GM12878 (cell line): ENCODE measurements at regions not wholly inside any gene's neighbourhood (a gene's known extent, or its start where the extent isn't known, plus 50 kb on each side); places are given as distances from the start of the nearest gene placed in this dataset.
"Not testable (repeated sequence)": the region's sequence is repeated elsewhere in the genome, so short reads cannot be mapped to it uniquely, and the experiment has no call there.

Experiments
- ATAC-seq: fragments of 200-7000 bp; cut with Tn5 transposase; 3 replicates; pipeline ENCODE4 v1.9.1; 2020; ENCODE audit warnings: mild to moderate bottlenecking, moderate library complexity
- BruUV-seq: library from RNA; stranded (reverse); fragments of 400-500 nt; replicated peaks from 2 replicates; lab custom pipeline; 2021; lab: Mats Ljungman, UMichigan
- CTCF ChIA-PET: fragments of 300-600 bp; sonication (Branson Sonifier 250); formaldehyde crosslinking; extraction: SDS; loops from one replicate; lab custom pipeline; 2021; ENCODE audit warnings: inconsistent platforms; lab: Yijun Ruan, JAX
- POLR2A ChIA-PET: fragments of 350-600 bp; formaldehyde crosslinking; extraction: SDS; loops from one replicate; lab custom pipeline; 2021; ENCODE audit warnings: inconsistent platforms; lab: Charles Lee
- RAD21 ChIA-PET: fragments of 300-600 bp; sonication (Branson Sonifier 250); formaldehyde crosslinking; loops from one replicate; lab custom pipeline; 2023; ENCODE audit warnings: antibody characterized with exemption; ENCODE audit not compliant: unreplicated experiment; lab: Charles Lee
- SMC1A ChIA-PET: fragments of 300-600 bp; sonication (Branson Sonifier 250); formaldehyde crosslinking; loops from one replicate; lab custom pipeline; 2023; ENCODE audit not compliant: unreplicated experiment, uncharacterized antibody; lab: Charles Lee
- DNase-seq: peaks from one replicate; pipeline ENCODE4 v3.0.0-alpha.2; 2011; ENCODE audit warnings: low read depth, low spot score
- FAIRE-seq: peaks from 3 replicates; lab custom pipeline; 2011; peaks lifted over from hg19 to GRCh38; lab: Jason Lieb, UNC
- H2AFZ ChIP-seq: 2 replicates; pipeline ENCODE4 v1.6.0; 2011; ENCODE audit warnings: low read depth, low read length, control low read depth; ENCODE audit not compliant: control insufficient read depth
- H3K27ac ChIP-seq: 2 replicates; pipeline ENCODE4 v1.5.1; 2011; ENCODE audit warnings: control low read depth; ENCODE audit not compliant: control insufficient read depth, insufficient read depth
- H3K27me3 ChIP-seq, 2 experiments: replicated peaks in 1 of 2; 2 replicates each; pipeline versions ENCODE4 v1.6.0 to v1.6.1; 2011; ENCODE audit warnings: low read length in 1 of 2; ENCODE audit not compliant: control insufficient read depth in 2 of 2, insufficient read depth in 2 of 2
- H3K36me3 ChIP-seq, 2 experiments: 2 replicates each; pipeline ENCODE4 v1.5.1; 2011; ENCODE audit warnings: low read length in 1 of 2; ENCODE audit not compliant: control insufficient read depth in 2 of 2, insufficient read depth in 2 of 2
- H3K4me1 ChIP-seq: 2 replicates; pipeline ENCODE4 v1.6.1; 2011; ENCODE audit warnings: mild to moderate bottlenecking, low read length, moderate library complexity, mixed read lengths; ENCODE audit not compliant: control insufficient read depth, insufficient read depth
- H3K4me2 ChIP-seq: 2 replicates; pipeline ENCODE4 v1.6.0; 2011; ENCODE audit warnings: control low read depth; ENCODE audit not compliant: control insufficient read depth, insufficient read depth
- H3K4me3 ChIP-seq: fragments of 200-600 bp; sonication (generic); 2 replicates; pipeline ENCODE4 v1.5.1; 2016
- H3K79me2 ChIP-seq: 2 replicates; pipeline ENCODE4 v1.6.0; 2011; ENCODE audit warnings: low read length; ENCODE audit not compliant: control insufficient read depth, insufficient read depth
- H3K9ac ChIP-seq: 2 replicates; pipeline ENCODE4 v1.8.0; 2011; ENCODE audit warnings: low read length, control low read depth, mixed read lengths; ENCODE audit not compliant: control insufficient read depth, insufficient read depth
- H3K9me3 ChIP-seq: replicated peaks from 3 replicates; pipeline ENCODE4 v1.5.1; 2011; ENCODE audit warnings: mild to moderate bottlenecking, low read length; ENCODE audit not compliant: control insufficient read depth, insufficient read depth
- H4K20me1 ChIP-seq: 2 replicates; pipeline ENCODE4 v1.6.0; 2011; ENCODE audit not compliant: control insufficient read depth, insufficient read depth
- WGBS: methylation state at CpG from one replicate; pipeline ENCODE4 v1.1.6; 2016; ENCODE audit warnings: low lambda C conversion rate; ENCODE audit not compliant: insufficient replicate concordance, insufficient coverage; ENCODE audit errors: missing lambda C conversion rate; 5-methylcytosine and 5-hydroxymethylcytosine counted together
- in situ Hi-C: fragments of 300-500 bp; cut with MboI; formaldehyde crosslinking; loops from 9 replicates; pipeline ENCODE4 v1.14.3; 2018; ENCODE audit warnings: mixed read lengths
- intact Hi-C: fragments of 100-400 bp; cut with micrococcal nuclease; formaldehyde crosslinking; loops from one replicate; pipeline ENCODE4 v1.14.2; 2022; ENCODE audit not compliant: unreplicated experiment
- TF ChIP-seq, protein P1 (sequence below): fragments of 450-650 bp; IDR thresholded peaks from 2 replicates; pipeline ENCODE4 v1.6.1; 2017; ENCODE audit warnings: mild to moderate bottlenecking, low read depth, inconsistent platforms; ENCODE audit not compliant: poor library complexity, severe bottlenecking
- TF ChIP-seq, protein P2 (sequence below): IDR thresholded peaks from 2 replicates; pipeline ENCODE4 v1.6.1; 2012; ENCODE audit warnings: low read depth, low read length, improper control_type of control experiment
- TF ChIP-seq, protein P3 (sequence below): fragments of 450-650 bp; conservative IDR thresholded peaks from 2 replicates; pipeline ENCODE4 v1.6.1; 2017; ENCODE audit warnings: mild to moderate bottlenecking, moderate library complexity
- TF ChIP-seq, protein P4 (sequence below): IDR thresholded peaks from 2 replicates; pipeline ENCODE4 v1.6.1; 2012; ENCODE audit warnings: low read depth, low read length, improper control_type of control experiment
- TF ChIP-seq, protein P5 (sequence below): IDR thresholded peaks from 2 replicates; pipeline ENCODE4 v1.6.1; 2011; ENCODE audit warnings: borderline replicate concordance, low read depth, mild to moderate bottlenecking, moderate library complexity, low read length; ENCODE audit not compliant: insufficient read depth, poor library complexity, severe bottlenecking

DNA sequence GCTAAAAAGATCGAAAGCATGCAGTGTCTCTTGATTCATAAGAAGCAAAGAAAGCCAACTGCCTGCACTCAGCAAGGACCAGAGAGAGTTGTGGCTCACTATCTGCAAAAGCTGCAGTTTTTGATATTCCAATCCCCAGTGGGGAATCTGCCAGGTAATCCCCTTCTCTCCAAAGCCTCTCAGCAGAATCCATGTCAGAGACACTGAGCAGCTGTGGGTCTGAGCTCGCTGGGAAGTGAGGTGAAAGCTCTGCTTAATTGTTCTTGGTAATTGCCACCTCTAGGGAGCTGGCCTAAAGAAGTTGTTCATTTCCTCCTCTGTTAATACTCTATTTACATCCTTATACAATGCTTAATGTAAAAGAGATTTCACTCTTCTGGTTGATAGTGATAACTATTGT lies 261.3 kb upstream of the LRRC4C start (continued):
- TF ChIP-seq, protein P1, sequence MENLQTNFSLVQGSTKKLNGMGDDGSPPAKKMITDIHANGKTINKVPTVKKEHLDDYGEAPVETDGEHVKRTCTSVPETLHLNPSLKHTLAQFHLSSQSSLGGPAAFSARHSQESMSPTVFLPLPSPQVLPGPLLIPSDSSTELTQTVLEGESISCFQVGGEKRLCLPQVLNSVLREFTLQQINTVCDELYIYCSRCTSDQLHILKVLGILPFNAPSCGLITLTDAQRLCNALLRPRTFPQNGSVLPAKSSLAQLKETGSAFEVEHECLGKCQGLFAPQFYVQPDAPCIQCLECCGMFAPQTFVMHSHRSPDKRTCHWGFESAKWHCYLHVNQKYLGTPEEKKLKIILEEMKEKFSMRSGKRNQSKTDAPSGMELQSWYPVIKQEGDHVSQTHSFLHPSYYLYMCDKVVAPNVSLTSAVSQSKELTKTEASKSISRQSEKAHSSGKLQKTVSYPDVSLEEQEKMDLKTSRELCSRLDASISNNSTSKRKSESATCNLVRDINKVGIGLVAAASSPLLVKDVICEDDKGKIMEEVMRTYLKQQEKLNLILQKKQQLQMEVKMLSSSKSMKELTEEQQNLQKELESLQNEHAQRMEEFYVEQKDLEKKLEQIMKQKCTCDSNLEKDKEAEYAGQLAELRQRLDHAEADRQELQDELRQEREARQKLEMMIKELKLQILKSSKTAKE, result no peak
- TF ChIP-seq, all 136 proteins: peak for 0

DNA sequence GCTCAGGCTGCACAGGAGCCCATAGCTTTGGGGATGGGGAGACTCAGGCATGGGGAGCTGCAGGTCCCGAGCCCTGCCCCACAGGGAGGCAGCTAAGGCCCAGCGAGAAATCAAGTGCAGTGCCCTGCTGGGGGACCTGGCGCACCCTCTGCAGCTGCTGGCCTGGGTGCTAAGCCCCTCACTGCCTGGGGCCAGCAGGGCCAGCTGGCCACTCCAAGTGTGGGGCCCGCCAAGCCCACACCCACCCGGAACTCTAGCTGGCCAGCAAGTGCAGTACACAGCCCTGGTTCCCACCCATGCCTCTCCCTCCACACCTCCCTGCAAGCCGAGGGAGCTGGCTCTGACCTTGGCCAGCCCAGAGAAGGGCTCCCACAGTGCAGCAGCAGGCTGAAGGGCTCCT lies 268.7 kb upstream of the LRRC4C start:
- RAD21 ChIA-PET, H3K9me3 ChIP-seq, DNase-seq, H3K27me3 ChIP-seq, H3K9ac ChIP-seq, ATAC-seq, CTCF ChIA-PET, H4K20me1 ChIP-seq, intact Hi-C loops, H2AFZ ChIP-seq, H3K79me2 ChIP-seq, H3K4me3 ChIP-seq, H3K27ac ChIP-seq, SMC1A ChIA-PET, FAIRE-seq, in situ Hi-C loops, H3K4me2 ChIP-seq, H3K4me1 ChIP-seq, BruUV-seq, POLR2A ChIA-PET, H3K36me3 ChIP-seq: not testable (repeated sequence)
- WGBS, result 28% methylated on average over 5 of the region's 6 CpGs

DNA sequence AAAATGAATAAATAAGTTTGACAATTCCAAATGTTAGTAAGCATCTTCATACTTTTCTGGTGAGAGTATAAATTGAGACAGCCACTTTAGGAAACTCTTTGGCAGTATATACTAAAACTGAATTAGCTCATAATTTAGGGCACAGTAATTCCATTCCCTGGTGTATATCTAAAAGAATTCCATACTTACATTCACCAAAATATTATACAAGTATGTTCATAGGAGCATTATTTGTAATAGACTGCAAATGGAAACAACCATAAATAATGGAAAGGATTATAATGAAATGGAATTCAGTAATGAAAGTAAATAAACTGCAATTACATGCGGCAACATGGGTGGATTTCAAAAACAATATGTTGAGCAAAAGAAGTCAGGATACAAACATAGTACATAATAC lies 315.8 kb upstream of the LRRC4C start:
- ChIA-PET SMC1A (no interaction called here), CTCF (no interaction called here), POLR2A (no interaction called here), RAD21 (no interaction called here)
- Histone ChIP-seq H2AFZ (no peak overlapping the region), H3K4me2 (no peak overlapping the region), H3K4me1 (no peaks in the 10 kb centered on the region), H3K4me3 (no peak overlapping the region), H3K27me3 (no peaks in the 10 kb centered on the region), H3K36me3 (no peaks in the 10 kb centered on the region), H3K9me3 (no peaks in the 10 kb centered on the region), H3K9ac (no peak overlapping the region), H3K79me2 (no peaks in the 10 kb centered on the region), H4K20me1 (no peaks in the 10 kb centered on the region), H3K27ac (no peak overlapping the region)
- no peak for FAIRE-seq
- WGBS, result 100% methylated on average over 1 of the region's 1 CpG
- ATAC-seq, result no peak
- BruUV-seq, result no TSS peak
- in situ Hi-C loops, result no loop called here
- no peak for DNase-seq
- intact Hi-C loops, result no loop called here
- TF ChIP-seq, protein P2, sequence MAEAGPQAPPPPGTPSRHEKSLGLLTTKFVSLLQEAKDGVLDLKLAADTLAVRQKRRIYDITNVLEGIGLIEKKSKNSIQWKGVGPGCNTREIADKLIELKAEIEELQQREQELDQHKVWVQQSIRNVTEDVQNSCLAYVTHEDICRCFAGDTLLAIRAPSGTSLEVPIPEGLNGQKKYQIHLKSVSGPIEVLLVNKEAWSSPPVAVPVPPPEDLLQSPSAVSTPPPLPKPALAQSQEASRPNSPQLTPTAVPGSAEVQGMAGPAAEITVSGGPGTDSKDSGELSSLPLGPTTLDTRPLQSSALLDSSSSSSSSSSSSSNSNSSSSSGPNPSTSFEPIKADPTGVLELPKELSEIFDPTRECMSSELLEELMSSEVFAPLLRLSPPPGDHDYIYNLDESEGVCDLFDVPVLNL, result no peak
- TF ChIP-seq, protein P3, sequence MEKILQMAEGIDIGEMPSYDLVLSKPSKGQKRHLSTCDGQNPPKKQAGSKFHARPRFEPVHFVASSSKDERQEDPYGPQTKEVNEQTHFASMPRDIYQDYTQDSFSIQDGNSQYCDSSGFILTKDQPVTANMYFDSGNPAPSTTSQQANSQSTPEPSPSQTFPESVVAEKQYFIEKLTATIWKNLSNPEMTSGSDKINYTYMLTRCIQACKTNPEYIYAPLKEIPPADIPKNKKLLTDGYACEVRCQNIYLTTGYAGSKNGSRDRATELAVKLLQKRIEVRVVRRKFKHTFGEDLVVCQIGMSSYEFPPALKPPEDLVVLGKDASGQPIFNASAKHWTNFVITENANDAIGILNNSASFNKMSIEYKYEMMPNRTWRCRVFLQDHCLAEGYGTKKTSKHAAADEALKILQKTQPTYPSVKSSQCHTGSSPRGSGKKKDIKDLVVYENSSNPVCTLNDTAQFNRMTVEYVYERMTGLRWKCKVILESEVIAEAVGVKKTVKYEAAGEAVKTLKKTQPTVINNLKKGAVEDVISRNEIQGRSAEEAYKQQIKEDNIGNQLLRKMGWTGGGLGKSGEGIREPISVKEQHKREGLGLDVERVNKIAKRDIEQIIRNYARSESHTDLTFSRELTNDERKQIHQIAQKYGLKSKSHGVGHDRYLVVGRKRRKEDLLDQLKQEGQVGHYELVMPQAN, result no peak
- TF ChIP-seq, protein P4, sequence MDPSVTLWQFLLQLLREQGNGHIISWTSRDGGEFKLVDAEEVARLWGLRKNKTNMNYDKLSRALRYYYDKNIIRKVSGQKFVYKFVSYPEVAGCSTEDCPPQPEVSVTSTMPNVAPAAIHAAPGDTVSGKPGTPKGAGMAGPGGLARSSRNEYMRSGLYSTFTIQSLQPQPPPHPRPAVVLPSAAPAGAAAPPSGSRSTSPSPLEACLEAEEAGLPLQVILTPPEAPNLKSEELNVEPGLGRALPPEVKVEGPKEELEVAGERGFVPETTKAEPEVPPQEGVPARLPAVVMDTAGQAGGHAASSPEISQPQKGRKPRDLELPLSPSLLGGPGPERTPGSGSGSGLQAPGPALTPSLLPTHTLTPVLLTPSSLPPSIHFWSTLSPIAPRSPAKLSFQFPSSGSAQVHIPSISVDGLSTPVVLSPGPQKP, result no peak
- TF ChIP-seq, protein P5, sequence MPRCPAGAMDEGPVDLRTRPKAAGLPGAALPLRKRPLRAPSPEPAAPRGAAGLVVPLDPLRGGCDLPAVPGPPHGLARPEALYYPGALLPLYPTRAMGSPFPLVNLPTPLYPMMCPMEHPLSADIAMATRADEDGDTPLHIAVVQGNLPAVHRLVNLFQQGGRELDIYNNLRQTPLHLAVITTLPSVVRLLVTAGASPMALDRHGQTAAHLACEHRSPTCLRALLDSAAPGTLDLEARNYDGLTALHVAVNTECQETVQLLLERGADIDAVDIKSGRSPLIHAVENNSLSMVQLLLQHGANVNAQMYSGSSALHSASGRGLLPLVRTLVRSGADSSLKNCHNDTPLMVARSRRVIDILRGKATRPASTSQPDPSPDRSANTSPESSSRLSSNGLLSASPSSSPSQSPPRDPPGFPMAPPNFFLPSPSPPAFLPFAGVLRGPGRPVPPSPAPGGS, result no peak
